ENCODE measurements at regions not wholly inside any gene's neighbourhood (a gene's known extent, or its start where the extent isn't known, plus 50 kb on each side); places are given as distances from the start of the nearest gene placed in this dataset.

DNA sequence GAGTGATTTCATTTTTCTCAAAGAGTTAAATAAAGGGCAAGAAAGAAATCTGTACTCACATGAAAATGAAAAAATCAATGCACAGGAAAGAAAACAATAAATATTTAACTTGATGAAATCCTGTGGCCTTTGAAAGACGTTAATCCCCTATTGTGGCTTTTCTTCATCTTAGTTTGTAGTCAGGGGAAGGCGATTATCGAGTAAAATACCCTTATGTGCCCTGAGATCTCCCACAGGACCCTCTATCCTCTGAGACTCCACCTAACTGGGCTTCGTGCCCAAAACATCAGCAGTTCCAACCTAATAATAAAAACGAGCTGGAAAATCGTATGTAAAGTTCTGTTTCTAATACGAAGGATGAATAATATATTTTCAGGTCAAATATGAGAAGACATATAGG, 208.2 kb upstream of the ZC3H12C start:
- no peaks in the 10 kb centered on the region for H3K36me3 ChIP-seq (ENCODE audit: control insufficient read depth, insufficient read depth, low read length)
- no peak overlapping the region for H3K4me3 ChIP-seq (ENCODE audit: low read depth, low read length)
- FAIRE-seq (no peak), DNase-seq (ENCODE audit: low read depth) (no peak)
- TF ChIP-seq CTCF (IDR thresholded peaks at IDR 0.05; ENCODE audit: insufficient read depth, low read length, severe bottlenecking): no peak
- no peaks in the 10 kb centered on the region for H3K27me3 ChIP-seq (ENCODE audit: control insufficient read depth, insufficient read depth, low read length)

DNA sequence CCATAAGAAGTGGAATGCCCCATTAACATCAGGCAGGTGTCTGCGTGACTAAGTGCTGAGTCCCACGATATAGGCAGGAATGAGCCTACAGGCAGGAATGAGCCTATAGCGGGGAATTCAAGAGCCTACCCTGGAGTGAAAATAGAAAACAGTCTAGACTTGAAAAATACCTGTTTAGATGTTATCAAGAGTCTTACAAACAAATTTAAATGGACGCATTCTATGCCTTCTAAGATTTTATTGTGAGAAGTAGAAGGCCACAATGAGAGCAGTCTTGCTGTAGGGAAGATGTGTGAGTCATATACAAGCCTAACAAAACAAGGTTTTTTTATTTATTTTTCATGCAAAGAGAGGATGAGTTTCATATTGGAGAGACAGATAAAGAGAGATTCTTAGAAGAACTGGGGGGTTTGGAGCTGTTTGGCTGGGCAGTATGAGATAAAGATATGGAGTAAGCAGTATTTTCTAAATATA, 200.8 kb upstream of the ZC3H12C start:
- no peaks in the 10 kb centered on the region for H3K27me3 ChIP-seq (ENCODE audit: control insufficient read depth, insufficient read depth, low read length)
- DNase-seq (ENCODE audit: low read depth) (peak; percentile 8), FAIRE-seq (no peak)
- H3K36me3 ChIP-seq (ENCODE audit: control insufficient read depth, insufficient read depth, low read length): no peaks in the 10 kb centered on the region
- TF ChIP-seq CTCF (IDR thresholded peaks at IDR 0.05; ENCODE audit: insufficient read depth, low read length, severe bottlenecking): no peak
- H3K4me3 ChIP-seq (ENCODE audit: low read depth, low read length): no peak overlapping the region

GRCh38 chr11:109894242-109894641, 198.9 kb upstream of the ZC3H12C start:
- Histone ChIP-seq H3K27me3 (ENCODE audit: control insufficient read depth, insufficient read depth, low read length) (no peaks in the 10 kb centered on the region), H3K4me3 (ENCODE audit: low read depth, low read length) (no peak overlapping the region), H3K36me3 (ENCODE audit: control insufficient read depth, insufficient read depth, low read length) (no peaks in the 10 kb centered on the region)
- TF ChIP-seq CTCF (IDR thresholded peaks at IDR 0.05; ENCODE audit: insufficient read depth, low read length, severe bottlenecking): no peak
- DNase-seq (ENCODE audit: low read depth) (no peak), FAIRE-seq (no peak)

GRCh38 chr11:109898592-109898991, 194.6 kb upstream of the ZC3H12C start:
- Histone ChIP-seq H3K27me3 (ENCODE audit: control insufficient read depth, insufficient read depth, low read length) (no peaks in the 10 kb centered on the region), H3K36me3 (ENCODE audit: control insufficient read depth, insufficient read depth, low read length) (no peaks in the 10 kb centered on the region), H3K4me3 (ENCODE audit: low read depth, low read length) (no peak overlapping the region)
- TF ChIP-seq CTCF (IDR thresholded peaks at IDR 0.05; ENCODE audit: insufficient read depth, low read length, severe bottlenecking): no peak
- FAIRE-seq (no peak), DNase-seq (ENCODE audit: low read depth) (no peak)

DNA sequence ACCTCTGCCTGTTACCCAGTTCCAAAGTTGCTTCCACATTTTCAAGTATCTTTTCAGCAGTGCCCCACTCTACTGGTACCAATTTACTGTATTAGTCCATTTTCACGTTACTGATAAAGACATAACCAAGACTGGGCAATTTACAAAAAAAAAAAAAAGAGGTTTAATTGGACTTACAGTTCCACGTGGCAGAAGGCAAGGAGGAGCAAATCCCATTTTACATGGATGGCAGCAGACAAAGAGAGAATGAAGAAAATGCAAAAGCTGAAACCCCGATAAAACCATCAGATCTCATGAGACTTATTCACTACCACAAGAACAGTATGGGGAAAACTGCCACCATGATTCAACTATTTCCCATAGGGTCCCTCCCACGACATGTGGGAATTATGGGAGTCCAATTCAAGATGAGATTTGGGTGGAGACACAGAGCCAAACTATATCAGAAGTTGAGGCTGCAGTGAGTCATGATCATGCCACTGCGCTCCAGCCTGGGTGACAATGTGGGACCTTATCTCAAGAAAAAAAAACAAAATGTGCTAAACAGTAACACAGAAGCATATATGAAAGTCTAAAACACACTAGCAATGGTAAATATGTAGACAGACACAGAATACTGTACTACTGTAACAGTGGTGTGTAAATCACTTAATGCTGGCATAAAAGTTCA, 190.3 kb upstream of the ZC3H12C start:
- FAIRE-seq (no peak), DNase-seq (ENCODE audit: low read depth) (no peak)
- TF ChIP-seq CTCF (IDR thresholded peaks at IDR 0.05; ENCODE audit: insufficient read depth, low read length, severe bottlenecking): no peak
- Histone ChIP-seq H3K4me3 (ENCODE audit: low read depth, low read length) (no peak overlapping the region), H3K27me3 (ENCODE audit: control insufficient read depth, insufficient read depth, low read length) (no peaks in the 10 kb centered on the region), H3K36me3 (ENCODE audit: control insufficient read depth, insufficient read depth, low read length) (no peaks in the 10 kb centered on the region)

GRCh38 chr11:109911488-109911887, 181.7 kb upstream of the ZC3H12C start:
- H3K36me3 ChIP-seq (ENCODE audit: control insufficient read depth, insufficient read depth, low read length): no peaks in the 10 kb centered on the region
- DNase-seq (ENCODE audit: low read depth) (no peak), FAIRE-seq (no peak)
- no peak for TF ChIP-seq CTCF (IDR thresholded peaks at IDR 0.05; ENCODE audit: insufficient read depth, low read length, severe bottlenecking)
- no peaks in the 10 kb centered on the region for H3K27me3 ChIP-seq (ENCODE audit: control insufficient read depth, insufficient read depth, low read length)
- no peak overlapping the region for H3K4me3 ChIP-seq (ENCODE audit: low read depth, low read length)
